ENCODE measurements at regions not wholly inside any gene's neighbourhood (a gene's known extent, or its start where the extent isn't known, plus 50 kb on each side); places are given as distances from the start of the nearest gene placed in this dataset.

DNA sequence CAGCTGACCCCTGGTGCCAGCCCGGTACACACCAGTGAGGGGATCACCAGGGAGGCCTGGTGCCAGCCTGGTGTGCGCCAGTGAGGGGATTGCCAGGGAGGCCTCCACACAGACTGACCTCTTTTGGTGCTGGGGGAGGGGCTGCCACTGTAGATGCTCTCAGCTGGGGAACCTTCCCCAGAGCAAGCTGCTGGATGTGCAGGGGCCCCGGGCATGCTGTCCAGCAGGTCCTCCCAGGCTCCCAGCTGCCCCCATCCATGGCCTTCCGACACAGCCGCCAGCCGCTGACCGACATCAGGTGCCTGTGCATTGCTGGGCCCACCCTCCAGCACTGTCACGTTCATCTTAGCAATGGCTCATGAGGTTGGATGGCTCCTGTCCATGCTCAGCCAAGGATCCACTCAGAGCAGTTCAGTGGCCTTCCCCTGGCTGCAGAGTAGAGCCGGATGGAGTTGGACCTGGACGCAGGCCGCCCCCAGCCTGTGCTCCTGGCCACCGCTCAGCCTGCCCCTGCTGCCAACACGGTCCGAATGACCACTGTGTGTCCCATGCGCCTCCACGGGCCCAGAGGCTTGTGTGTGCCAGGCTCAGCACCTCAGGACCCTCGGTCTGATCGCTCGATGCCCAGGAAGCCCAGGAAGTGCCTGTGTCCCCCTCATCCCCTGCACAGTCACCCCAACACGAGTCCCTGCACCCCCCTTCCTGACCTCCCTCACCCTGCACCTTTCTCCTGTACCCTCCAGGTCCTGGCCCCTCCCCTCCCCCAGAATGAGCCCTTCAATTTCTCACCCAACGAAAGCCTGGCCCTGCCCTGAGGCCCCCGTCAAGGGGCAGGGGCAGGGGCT is 95.7 kb downstream of the YTHDF1 start:
- H2AFZ ChIP-seq (ENCODE audit: low read depth, low read length, severe bottlenecking): no peak overlapping the region
- no peaks in the 10 kb centered on the region for H3K79me2 ChIP-seq (ENCODE audit: insufficient read depth, low read length)
- no peaks in the 10 kb centered on the region for H4K20me1 ChIP-seq (ENCODE audit: low read depth, low read length)
- no peaks in the 10 kb centered on the region for H3F3A ChIP-seq (ENCODE audit: insufficient read depth)
- TF ChIP-seq, protein P1, sequence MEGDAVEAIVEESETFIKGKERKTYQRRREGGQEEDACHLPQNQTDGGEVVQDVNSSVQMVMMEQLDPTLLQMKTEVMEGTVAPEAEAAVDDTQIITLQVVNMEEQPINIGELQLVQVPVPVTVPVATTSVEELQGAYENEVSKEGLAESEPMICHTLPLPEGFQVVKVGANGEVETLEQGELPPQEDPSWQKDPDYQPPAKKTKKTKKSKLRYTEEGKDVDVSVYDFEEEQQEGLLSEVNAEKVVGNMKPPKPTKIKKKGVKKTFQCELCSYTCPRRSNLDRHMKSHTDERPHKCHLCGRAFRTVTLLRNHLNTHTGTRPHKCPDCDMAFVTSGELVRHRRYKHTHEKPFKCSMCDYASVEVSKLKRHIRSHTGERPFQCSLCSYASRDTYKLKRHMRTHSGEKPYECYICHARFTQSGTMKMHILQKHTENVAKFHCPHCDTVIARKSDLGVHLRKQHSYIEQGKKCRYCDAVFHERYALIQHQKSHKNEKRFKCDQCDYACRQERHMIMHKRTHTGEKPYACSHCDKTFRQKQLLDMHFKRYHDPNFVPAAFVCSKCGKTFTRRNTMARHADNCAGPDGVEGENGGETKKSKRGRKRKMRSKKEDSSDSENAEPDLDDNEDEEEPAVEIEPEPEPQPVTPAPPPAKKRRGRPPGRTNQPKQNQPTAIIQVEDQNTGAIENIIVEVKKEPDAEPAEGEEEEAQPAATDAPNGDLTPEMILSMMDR (IDR thresholded peaks at IDR 0.05; ENCODE audit: insufficient read depth, low read length, poor library complexity, severe bottlenecking): no peak
- TF ChIP-seq EZH2phosphoT487 (conservative IDR thresholded peaks at IDR 0.05; ENCODE audit: low read length): no peak
- H3K9me2 ChIP-seq (replicated peaks; ENCODE audit: insufficient read depth, low read length): no peaks in the 10 kb centered on the region
- no peak overlapping the region for H3K4me2 ChIP-seq (ENCODE audit: low read depth, low read length, poor library complexity, severe bottlenecking)
- no peak overlapping the region for H3K4me3 ChIP-seq (ENCODE audit: insufficient read depth, low read length, poor library complexity, severe bottlenecking)
- H3K9ac ChIP-seq (ENCODE audit: low read length): no peak overlapping the region
- no peak overlapping the region for H3K27ac ChIP-seq (ENCODE audit: low read depth, low read length)
- no peaks in the 10 kb centered on the region for H3K9me3 ChIP-seq (ENCODE audit: insufficient read depth, low read length)
- H3K27me3 ChIP-seq (ENCODE audit: low read length): no peaks in the 10 kb centered on the region
- no peaks in the 10 kb centered on the region for H3K36me3 ChIP-seq (ENCODE audit: low read length)

DNA sequence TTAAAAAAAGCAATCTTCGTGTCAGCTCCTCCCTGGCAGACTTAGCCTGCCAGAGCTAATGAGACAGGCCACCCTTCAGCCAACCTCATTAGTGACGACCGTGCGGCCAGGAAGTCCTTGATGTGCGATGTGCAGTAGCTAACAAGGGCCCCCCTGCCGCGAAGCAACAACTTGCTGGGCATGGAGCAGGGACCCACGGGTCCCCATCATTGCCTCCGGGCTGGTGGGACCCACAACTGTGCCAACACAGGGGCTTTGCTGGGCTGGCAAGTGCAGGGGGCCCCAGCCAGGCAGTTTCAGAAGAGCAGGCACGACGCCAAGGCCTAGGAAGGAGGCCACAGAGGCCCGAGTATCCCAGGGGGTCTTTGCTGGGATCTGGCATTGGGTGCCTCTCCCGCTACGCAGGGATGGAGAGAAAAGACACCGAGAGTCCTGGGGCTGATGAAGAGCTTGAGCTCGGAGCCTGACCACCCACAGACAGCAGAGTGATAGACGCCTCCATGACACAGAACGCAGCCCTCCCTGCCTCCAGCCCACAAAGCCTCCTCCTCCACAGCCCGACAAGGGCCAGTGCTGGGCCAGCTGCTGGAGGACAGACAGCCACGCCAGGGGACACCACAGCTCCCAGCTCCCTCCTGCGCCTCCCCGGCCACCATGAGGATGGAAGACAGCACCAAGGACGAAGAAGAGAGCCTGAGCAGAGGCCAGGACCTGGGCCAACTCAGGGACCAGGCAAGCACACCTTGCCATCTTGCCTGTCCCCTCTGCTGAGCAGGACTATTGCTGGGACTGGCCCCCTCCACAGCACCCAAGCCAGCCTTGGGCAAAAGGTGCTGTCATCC is 96.6 kb downstream of the YTHDF1 start:
- H3K9me2 ChIP-seq (replicated peaks; ENCODE audit: insufficient read depth, low read length): no peaks in the 10 kb centered on the region
- H3K36me3 ChIP-seq (ENCODE audit: low read length): no peaks in the 10 kb centered on the region
- H3F3A ChIP-seq (ENCODE audit: insufficient read depth): no peaks in the 10 kb centered on the region
- H3K27ac ChIP-seq (ENCODE audit: low read depth, low read length): no peak overlapping the region
- TF ChIP-seq EZH2phosphoT487 (conservative IDR thresholded peaks at IDR 0.05; ENCODE audit: low read length): no peak
- TF ChIP-seq, protein P1 (IDR thresholded peaks at IDR 0.05; ENCODE audit: insufficient read depth, low read length, poor library complexity, severe bottlenecking): no peak
- H3K27me3 ChIP-seq (ENCODE audit: low read length): no peaks in the 10 kb centered on the region
- H3K79me2 ChIP-seq (ENCODE audit: insufficient read depth, low read length): no peaks in the 10 kb centered on the region
- H4K20me1 ChIP-seq (ENCODE audit: low read depth, low read length): no peaks in the 10 kb centered on the region
- H2AFZ ChIP-seq (ENCODE audit: low read depth, low read length, severe bottlenecking): no peak overlapping the region
- no peak overlapping the region for H3K9ac ChIP-seq (ENCODE audit: low read length)
- H3K4me2 ChIP-seq (ENCODE audit: low read depth, low read length, poor library complexity, severe bottlenecking): no peak overlapping the region
- H3K4me3 ChIP-seq (ENCODE audit: insufficient read depth, low read length, poor library complexity, severe bottlenecking): no peak overlapping the region
- H3K9me3 ChIP-seq (ENCODE audit: insufficient read depth, low read length): no peaks in the 10 kb centered on the region

DNA sequence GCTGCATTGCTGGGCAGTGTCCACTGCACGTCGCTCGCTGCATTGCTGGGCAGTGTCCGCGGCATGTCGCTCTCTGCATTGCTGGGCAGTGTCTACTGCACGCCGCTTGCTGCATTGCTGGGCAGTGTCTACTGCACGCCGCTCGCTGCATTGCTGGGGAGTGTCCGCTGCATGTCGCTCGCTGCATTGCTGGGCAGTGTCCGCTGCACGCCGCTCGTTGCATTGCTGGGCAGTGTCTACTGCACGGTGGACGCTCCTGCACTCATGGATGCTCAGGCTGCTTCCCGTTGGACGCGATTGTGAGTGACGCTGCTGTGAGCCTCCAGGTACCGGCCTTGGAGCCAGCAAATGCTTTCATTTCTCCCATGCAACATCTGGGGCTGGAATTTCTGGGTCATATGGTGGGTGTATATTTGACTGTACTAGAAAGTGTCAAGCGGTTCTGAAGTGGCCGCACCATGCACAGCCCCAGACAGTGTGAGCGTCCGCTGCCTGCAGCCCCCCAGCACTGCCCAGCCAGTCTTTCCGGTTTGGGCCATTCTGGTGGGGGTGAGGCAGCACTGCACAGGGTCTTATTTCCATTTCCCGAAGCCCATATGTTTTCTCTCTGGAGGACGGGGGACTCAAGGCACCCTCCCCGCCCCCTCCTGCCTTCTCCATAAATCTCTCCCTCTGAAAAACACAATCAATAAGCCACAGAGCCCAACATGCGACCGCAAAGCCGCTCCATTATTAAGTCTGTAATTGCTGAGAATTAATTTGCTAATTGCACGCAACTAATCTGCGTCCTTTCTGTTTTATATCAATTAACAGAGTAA is 97.4 kb downstream of the YTHDF1 start:
- Histone ChIP-seq H3K79me2 (ENCODE audit: insufficient read depth, low read length) (no peaks in the 10 kb centered on the region), H3K27ac (ENCODE audit: low read depth, low read length) (no peak overlapping the region), H3K4me3 (ENCODE audit: insufficient read depth, low read length, poor library complexity, severe bottlenecking) (no peak overlapping the region), H3F3A (ENCODE audit: insufficient read depth) (no peaks in the 10 kb centered on the region), H4K20me1 (ENCODE audit: low read depth, low read length) (no peaks in the 10 kb centered on the region), H3K9me2 (replicated peaks; ENCODE audit: insufficient read depth, low read length) (no peaks in the 10 kb centered on the region), H3K4me2 (ENCODE audit: low read depth, low read length, poor library complexity, severe bottlenecking) (no peak overlapping the region), H3K27me3 (ENCODE audit: low read length) (no peaks in the 10 kb centered on the region), H3K36me3 (ENCODE audit: low read length) (no peaks in the 10 kb centered on the region), H3K9me3 (ENCODE audit: insufficient read depth, low read length) (no peaks in the 10 kb centered on the region), H2AFZ (ENCODE audit: low read depth, low read length, severe bottlenecking) (no peak overlapping the region), H3K9ac (ENCODE audit: low read length) (no peak overlapping the region)
- no peak for TF ChIP-seq EZH2phosphoT487 (conservative IDR thresholded peaks at IDR 0.05; ENCODE audit: low read length)
- TF ChIP-seq, protein P1 (IDR thresholded peaks at IDR 0.05; ENCODE audit: insufficient read depth, low read length, poor library complexity, severe bottlenecking): no peak
